Fibroblast of skin of back (primary cell): ENCODE measurements at regions not wholly inside any gene's neighbourhood (a gene's known extent, or its start where the extent isn't known, plus 50 kb on each side); places are given as distances from the start of the nearest gene placed in this dataset.

ENCODE experiments used
- DNase-seq: peaks from one replicate; pipeline ENCODE4 v3.0.0-alpha.2; 2013

DNA sequence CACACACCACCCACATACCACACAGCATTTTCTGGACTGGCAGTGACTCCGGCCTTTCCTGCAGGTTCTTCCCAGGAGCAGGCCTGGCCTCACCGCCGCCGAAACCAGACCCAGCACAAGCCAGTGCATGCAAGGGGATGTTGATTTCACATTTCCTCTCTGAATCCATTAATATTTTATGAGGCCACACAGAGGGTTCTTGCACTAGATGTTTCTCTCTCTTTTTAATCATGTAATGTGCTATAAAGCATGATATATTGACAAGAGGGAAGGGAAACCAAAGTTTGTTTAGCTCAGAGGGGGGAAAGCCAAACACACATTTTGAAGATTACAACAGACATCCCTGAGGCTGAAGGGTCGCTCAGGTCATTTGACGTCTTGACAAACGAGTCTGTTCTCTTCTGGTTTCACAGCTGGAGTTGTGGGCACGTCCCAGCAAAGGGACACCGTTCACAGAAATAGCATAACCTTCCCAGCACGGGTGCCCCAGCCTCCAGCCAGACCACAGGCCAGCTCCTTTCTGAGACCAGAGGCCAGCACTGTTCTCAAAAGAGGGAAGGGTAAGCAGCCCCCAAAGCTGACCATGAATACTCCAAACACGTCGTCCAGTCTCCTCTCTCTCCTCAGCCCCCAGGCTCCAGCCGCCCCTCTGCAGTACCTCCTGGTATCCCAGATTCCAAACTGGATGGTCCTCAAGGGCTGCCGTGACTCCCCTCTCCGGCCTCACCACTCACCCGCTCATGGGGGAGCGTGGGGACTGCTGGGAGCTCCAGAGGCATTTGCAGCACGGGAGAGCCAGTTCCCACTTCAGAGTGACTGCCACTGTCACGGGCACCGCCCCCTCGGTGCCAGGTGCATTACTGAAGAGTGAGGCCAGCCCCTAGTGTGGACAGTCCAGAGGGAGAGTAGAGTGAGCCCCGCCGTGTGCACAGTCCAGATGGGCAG is 340.3 kb upstream of the SALL3 start:
- no peak for DNase-seq

DNA sequence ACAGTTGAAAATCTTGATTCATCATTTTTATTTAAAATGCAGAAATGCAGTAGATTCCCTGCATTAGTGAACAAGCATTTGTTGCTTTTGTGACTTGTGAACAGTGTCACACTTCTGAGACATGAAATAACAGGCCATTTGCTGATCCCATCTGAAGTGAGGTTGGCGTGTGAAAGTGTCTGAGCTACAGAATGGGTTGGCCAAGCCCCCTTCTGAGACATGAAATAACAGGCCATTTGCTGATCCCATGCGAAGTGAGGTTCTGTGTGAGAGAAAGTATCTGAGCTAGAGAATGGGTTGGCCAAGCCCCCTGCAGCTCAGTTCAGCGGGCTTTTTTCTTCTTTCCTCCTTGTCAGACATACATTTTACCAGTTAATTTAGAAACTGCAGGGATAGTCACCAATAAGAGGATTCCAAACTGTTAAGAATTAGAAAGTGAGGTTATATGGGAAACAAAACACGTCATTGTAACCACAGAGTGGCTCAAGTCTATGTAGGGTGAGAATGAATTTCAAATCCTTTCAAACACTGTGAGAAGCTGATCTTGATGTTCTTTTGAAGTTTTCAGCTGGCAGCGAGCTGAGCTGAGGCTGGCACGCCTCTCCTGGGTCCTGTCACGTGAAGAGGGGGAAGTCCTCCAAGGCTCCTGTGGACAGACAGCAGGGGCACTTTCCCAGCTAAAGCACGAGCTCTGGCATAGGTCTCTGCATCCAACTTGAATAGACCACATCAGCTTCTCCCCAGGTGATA is 339.2 kb upstream of the SALL3 start:
- no peak for DNase-seq

DNA sequence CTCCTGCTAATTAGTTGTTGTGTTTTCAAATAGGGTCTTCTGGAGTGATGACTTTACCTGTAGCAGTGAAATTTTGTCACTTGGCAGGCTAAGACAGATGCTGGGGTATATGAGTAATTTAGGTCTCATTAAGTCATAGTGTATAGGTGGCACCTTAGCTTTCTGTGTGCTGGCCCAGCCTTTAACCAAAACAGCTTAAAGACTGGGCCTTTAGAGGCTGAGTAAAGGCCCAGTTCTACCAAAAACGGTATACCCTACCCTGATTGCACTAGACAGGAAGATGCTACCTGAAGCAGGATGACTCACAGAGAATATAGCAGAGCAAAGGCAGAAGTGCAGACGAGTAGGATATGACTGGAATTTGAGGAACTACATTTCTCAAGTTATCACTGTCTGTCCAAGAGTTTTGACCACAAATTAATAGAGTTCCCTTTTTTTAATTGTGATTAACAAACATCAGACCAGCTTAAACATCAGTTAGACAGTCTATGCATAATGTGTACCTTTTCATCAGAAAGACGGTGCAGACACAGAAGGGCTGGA is 337.9 kb upstream of the SALL3 start:
- no peak for DNase-seq

DNA sequence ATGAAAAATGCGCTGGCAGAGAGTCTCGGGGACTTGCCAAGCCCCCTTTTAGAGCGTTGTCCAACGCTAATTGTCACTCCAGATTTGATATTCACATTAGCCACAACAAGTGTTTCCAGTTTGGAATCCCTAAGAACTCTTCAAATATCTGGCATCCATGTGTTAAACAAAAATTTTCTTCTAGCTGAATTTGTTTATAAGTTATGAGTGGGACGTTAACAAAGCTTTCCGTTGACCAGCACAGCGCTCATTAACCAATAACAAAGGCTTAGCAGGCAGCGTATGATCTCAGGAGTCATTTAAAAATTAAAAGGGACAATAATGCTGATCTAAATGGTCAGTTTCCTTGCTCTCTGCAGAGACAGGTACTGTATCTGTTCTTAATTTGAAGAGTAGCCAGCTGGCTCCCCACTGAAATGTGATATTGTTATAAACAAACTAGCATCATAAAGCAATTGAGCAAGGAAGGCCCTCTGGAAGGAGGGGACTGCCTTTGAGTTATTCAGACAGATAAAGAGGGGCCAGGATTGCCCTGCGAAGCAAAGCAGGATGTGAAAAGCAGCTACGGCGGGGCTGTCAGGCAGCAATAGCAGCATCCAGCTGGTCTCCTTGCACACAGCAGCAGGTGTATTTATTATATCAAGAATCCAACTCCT is 337.2 kb upstream of the SALL3 start:
- DNase-seq: no peak

DNA sequence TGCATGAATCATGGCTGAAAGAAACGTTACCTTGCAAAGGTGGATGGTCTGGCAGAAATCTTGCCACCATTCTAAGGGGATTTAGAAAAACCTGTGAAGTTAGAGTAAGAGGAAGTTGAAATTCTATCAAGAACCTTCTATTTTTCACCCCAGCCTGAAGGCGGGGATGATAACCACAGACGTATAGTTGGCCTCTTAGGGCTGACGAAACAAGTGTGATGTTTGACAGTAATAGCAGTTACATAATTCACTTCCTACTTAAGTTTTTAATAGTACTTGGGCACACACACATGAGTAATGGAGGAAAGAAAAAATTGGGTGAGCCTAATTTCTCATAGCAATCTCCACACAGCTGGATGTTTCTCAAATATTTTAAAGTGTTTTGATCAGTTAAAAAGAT is 336.6 kb upstream of the SALL3 start:
- DNase-seq: no peak

DNA sequence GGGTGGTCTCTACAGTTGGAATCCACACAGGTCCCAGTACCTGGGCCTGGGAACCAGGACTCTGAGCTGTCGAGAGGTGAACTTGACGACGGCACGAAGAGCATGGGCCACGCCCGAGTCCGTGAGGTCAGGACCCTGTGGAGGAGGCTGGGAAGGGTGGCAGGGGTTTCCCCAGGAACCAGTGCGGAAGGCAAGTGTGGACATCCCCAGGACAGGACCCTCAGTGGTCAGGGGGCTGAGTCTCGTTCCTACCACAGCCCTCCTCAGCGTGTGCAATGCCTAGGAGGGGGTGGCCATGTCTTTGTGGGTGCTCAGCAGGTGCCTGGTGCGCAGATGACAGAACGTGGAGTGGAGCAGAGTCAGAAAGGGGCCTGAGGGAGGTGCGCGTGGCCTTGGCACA is 335.6 kb upstream of the SALL3 start:
- no peak for DNase-seq

DNA sequence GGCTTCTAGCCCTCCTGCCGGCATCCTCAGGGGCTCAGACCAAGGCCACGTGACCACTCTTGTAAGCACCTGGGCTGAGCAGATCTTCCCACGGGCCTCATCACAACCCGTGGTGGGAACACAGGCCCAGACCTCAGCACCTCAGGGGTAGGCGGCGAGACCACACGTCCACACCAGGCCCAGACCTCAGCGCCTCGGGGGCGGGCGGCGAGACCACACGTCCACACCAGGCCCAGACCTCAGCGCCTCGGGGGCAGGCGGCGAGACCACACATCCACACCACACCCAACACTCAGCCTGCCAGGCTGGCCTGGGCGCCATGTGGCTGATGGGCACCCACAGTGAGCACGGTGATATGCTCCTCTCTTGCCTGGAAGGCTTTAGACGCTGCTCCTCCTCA is 334.4 kb upstream of the SALL3 start:
- DNase-seq: no peak

DNA sequence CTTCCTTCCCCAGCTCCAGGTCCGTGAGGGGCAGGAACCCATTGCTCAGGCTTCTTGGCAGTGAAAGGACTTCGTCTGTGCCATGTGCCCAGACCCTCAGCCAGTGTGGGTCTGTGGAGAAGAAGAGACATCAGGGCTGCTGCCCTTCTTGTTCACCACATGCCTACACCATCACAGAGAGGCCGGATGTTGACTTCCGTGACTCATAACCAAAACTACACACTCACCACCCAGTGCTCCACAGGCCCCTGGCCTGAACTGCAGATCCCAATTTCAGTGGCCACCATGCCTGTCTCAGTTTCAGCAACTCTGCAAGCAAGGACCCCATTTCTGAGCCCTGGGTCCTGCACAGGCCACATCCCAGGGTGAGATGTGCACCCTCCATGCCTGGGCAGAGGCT is 332.6 kb upstream of the SALL3 start:
- no peak for DNase-seq

DNA sequence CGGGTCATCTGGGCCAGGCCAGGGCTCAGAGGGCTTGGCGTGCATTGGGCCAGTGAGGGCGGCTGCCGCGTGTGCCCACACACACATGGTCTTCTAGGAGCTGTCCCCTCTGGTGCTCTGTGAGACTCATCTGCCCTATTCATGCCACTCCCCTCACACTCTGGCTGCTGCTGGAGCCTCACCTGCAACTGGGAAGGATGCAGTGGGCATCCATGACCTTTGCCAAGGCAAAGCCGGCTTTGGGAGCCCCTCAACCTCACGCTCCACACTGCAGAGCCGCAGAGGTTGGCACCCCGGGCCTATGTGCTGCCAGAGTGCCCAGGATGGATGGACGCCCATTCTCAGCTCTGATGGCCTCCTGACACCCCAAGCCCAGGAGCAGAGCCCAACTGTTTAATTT is 330.2 kb upstream of the SALL3 start:
- no peak for DNase-seq

DNA sequence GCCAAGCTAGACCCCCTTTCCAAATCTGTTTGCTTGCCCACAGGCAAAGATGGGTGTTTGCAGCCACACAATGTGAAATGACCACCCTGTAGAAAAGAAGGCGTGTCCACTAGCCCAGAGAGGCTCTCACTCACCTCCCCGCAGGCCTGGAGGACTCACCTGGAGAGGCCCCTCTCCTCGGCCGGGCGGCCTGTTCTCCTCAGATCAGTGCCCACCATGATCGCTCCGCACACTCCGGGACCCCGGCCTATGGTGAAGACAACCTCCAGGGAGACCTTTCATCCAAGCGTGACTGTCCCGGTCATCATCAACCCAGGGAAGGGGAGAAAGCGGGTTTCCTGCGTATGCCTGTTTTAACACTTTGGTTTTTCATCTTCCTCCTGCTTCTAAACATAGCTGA is 328.7 kb upstream of the SALL3 start:
- DNase-seq: no peak

DNA sequence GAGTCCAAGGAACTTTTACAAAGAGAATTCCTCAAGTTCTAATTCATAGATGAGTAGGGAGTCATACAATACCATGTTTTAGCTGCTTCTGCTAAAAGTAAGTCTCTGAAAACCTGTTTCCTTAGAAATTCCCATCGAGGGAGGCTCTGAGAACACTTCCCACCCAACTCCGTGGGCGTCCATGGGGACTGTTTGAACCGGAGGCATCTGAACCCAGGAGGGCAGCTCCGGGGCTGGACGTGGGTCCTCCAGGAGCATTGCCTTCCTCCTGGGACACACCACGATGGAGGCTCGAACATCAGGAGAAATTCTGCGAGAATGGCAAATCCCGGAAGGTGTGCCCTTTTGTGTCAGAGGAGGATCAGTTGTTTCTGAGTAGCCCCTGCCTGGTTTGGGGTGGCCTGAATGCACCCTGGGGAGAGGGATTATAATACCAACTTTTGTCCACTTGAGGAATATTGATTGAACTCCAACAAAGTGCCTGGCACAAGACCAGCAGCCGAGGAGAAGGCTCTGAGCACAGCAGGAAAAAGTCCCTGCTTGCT is 327.5 kb upstream of the SALL3 start:
- DNase-seq: no peak

DNA sequence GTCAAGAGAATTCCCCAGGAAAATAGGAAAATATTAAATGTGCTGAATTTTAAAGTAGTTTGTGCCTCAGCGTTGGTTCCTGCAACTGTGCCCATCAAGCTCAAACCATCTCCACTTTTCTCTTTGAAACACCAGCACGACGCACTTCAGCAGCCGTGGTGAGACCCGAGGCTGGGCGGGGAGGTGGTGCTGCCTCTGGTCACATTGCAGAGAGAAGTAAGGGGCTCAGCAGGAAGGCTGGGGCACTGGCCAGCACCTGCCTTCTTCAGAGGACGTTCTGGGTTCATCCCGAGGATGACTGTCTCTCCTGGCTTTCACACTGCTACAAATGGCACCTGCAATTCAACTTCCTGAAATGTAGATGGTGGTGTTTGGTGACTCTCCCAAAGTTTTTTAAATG is 323.7 kb upstream of the SALL3 start:
- no peak for DNase-seq

DNA sequence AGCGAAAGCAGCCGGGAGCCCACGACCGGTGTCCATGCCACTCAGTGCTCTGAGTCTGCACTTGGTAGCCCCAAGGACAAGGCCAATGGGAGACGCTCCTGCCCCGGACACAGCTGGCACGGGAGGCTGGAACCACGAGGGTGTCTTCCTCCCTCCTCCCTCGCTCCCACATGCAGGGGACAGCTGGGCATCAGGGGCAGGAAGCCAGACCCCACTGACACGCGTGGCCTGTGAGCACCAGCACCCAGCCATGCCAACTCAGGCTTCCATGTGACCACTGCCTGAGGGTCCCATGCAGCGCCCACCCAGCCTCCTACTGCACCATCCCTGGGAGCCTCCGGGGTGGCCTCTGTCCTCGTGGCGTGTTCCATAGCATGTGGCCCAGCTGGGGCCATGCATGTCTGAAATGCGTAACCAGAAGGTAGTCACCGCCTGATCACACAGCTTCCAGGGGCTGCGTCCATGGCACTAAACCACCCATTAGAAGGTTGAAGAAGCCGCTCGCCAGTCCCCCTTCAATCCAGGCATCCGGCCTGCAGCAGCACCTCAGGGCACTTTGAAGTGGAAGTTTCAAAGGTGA is 323.2 kb upstream of the SALL3 start:
- no peak for DNase-seq

DNA sequence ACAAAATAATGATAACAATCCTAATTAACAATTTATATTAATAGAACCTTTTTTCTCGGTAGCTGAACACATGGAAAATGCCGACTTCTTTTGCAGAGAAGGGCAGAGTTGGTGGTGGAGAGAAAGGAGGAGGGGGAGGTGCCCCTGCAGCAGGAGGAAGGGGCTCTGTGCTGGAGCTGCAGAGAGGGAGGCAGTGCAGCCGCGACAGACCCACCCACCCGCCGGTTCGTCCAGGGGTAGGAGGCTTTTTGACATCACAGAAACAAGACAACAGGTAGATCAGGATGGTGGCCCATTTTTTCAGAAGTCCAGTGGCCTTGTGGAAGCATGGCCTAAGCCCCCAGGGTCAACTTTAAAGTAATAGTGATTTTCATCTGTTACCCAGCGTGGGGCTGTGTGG is 321.1 kb upstream of the SALL3 start:
- DNase-seq: no peak

DNA sequence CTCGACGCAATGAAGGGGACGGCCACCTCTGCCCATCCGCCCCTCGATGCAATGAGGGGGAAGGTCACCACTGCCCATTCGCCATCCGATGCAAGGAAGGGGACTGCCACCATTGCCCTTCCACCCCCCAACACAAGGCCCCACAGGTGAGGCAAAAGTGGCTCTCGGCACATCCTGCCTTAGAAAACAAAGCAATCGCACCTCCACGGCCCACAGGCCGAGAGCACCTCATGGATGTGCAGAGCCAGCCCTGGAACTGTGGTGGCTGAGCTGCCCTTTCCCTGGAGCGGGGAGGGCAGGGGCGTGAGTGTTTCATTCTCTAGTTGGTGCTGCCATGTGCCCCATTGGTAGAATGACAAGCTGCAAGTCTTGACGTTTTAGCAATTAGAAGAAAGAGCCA is 320.6 kb upstream of the SALL3 start:
- no peak for DNase-seq

DNA sequence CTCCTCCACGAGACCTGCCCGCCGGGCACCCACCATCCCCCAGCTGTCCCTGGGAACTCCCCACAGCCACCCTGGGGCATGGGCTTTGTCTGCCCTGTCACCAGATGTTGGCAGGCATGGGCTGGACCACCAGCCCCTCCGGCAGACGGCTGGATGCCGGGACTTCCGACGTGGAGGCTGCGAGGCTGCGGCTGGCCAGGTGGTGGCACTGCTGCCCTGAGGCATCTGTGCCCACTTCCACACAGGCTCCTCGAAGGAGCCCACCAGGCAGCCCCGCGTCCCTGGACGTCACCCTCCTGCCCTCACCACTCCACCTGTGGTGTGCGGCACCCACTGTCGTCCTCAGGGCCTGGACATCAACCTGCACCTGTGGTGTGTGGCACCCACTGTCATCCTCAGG is 319.9 kb upstream of the SALL3 start:
- no peak for DNase-seq

DNA sequence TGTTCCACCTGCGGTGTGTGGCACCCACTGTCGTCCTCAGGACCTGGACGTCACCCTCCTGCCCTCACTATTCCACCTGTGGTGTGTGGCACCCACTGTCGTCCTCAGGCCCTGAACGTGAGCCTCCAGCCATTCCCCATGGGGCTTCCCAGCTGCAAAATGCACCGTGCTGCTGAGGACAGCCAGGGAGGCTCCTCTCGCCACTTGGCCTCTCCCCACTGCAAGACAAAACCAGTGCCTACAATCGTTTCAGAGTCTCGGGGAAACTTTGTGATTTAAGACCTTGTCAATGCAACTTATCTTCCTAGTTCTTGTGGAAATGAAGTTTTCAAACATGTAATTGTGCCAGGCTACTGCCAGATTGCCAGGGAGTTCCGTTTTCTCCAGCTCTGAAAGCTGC is 319.3 kb upstream of the SALL3 start:
- no peak for DNase-seq

DNA sequence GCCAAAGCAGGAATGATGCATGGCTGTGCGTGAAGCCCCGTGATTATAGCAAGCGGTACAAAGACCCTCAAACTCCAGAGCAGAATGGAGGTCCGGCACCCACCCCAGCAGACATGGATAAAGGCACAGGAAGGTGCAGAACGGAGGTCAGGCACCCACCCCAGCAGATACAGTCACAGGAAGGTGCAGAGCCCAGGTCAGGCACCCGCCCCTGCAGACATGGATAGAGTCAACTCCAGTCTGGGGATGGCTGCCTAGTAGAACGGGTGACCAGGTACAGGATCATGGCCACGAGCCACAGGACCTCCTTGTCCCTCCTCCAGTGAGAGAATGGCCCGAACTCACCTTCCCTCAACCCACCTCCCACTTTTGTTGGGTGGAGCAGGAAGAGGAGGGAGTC is 318.3 kb upstream of the SALL3 start:
- DNase-seq: no peak

DNA sequence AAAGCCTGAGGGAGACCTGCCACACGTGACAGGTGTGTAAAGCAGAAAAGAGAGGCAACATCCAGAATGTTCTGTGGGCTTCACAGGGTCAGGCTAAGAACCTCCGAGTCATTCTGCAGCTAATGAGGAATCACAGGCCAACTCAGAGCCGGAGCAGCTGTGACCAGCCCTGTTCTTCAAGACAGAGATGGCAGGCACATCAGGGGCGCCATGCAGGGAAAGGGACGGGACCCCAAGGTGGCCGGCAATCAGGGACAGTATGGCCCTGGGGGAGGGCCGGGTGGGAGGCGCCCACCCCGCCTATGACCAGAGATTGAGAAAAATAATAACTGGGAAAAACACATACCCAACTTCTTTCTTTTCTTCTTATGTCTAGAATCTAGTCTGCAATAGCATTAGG is 316.7 kb upstream of the SALL3 start:
- DNase-seq: no peak

DNA sequence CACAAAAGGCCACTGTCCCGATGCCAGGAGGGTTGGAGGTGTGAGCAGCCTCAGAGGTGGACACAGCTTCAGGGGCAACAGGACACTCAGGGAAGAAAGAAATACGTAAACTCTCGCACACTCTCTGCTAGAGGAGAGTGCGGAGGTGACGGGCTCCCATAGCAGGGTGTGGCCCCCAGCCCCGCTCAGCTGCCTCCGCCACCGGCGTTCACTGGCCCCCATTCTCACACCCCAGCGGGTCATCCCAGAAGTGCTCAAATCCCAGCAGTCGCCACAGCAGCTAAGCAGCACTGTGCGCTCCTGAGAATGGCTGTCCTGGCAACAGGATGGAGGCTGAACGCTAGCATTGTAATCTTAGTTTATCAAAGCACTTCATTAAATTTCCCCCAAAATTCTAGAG is 315.6 kb upstream of the SALL3 start:
- DNase-seq: no peak

DNA sequence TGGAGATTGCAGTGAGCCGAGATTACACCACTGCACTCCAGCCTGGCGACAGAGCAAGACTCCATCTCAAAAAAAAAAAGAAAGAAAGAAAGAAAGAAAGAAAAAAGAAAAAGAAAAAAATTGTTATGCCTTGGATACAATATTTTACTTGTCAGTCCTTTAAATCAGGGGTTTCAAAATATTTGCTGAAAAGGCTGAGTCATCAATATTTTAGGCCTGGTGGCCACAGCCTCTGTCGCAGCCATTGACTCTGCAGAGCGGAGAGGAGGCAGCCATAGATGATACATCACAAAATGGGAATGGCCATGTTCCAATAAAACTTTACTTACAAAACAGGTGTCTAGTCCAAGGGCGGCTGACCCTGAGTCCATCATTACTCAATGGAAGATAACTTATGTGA is 314.8 kb upstream of the SALL3 start:
- no peak for DNase-seq

DNA sequence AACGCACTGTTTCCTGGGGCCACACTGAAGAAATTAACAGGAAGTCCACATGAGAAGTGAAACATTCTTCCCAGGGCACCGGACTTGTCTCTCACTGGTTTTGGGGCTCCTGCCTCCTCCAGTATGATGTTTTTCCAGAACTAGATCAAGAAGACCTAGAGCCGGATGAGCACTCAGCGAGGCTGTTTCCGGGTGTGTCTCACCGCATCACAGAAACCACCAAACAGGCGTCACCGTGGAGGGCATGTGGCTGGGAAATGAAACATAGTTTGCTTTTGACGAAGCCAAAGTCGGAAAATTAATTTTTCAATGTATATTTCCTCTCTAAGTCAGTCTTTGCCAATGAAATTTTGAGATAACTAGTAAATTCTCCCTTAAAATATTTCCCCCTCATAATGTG is 314.0 kb upstream of the SALL3 start:
- DNase-seq: no peak
